GM19035 (cell line): ENCODE measurements at regions not wholly inside any gene's neighbourhood (a gene's known extent, or its start where the extent isn't known, plus 50 kb on each side); places are given as distances from the start of the nearest gene placed in this dataset.

Experiments
- ATAC-seq: cut with Tn5 transposase; IDR thresholded peaks from one replicate; pipeline ENCODE4 v1.9.1; 2021; ENCODE audit not compliant: unreplicated experiment

GRCh38 chr6:165729307-165729936 lies 66.4 kb upstream of the PDE10A start:
- peak; percentile 64 for ATAC-seq

GRCh38 chr6:165728216-165728615 lies 65.2 kb upstream of the PDE10A start:
- no peak for ATAC-seq

GRCh38 chr6:165726965-165727381 lies 63.9 kb upstream of the PDE10A start:
- no peak for ATAC-seq

GRCh38 chr6:165726290-165726875 lies 63.3 kb upstream of the PDE10A start:
- ATAC-seq: no peak

- no peak for ATAC-seq
These were observed 62.2 kb upstream of the PDE10A start for GRCh38 chr6:165725201-165725600.

GRCh38 chr6:165723326-165723725 lies 60.3 kb upstream of the PDE10A start:
- ATAC-seq: no peak

GRCh38 chr6:165722022-165722421 lies 59.0 kb upstream of the PDE10A start:
- ATAC-seq: no peak

GRCh38 chr6:165721356-165721755 lies 58.3 kb upstream of the PDE10A start:
- no peak for ATAC-seq

GRCh38 chr6:165718491-165718891 lies 55.5 kb upstream of the PDE10A start:
- ATAC-seq: no peak

GRCh38 chr6:165717732-165718465 lies 54.9 kb upstream of the PDE10A start:
- no peak for ATAC-seq

- no peak for ATAC-seq
These were observed 53.8 kb upstream of the PDE10A start for GRCh38 chr6:165716886-165717285.

- ATAC-seq: no peak
These were observed 52.4 kb upstream of the PDE10A start for GRCh38 chr6:165715428-165715827.

GRCh38 chr6:165714907-165715306 lies 51.9 kb upstream of the PDE10A start:
- no peak for ATAC-seq

- ATAC-seq: no peak
These were observed 50.9 kb upstream of the PDE10A start for GRCh38 chr6:165713845-165714466.
